ENCODE measurements at regions not wholly inside any gene's neighbourhood (a gene's known extent, or its start where the extent isn't known, plus 50 kb on each side); places are given as distances from the start of the nearest gene placed in this dataset.

GRCh38 chr2:64906853-64907536, 82.2 kb upstream of the SLC1A4 start:
- TF ChIP-seq CTCF (IDR thresholded peaks at IDR 0.05; ENCODE audit: low read length) (no peak), EZH2 (optimal IDR thresholded peaks at IDR 0.05; ENCODE audit: low read depth, low read length) (no peak)

Measured in MM.1S (cell line).